ENCODE measurements at regions not wholly inside any gene's neighbourhood (a gene's known extent, or its start where the extent isn't known, plus 50 kb on each side); places are given as distances from the start of the nearest gene placed in this dataset.

DNA sequence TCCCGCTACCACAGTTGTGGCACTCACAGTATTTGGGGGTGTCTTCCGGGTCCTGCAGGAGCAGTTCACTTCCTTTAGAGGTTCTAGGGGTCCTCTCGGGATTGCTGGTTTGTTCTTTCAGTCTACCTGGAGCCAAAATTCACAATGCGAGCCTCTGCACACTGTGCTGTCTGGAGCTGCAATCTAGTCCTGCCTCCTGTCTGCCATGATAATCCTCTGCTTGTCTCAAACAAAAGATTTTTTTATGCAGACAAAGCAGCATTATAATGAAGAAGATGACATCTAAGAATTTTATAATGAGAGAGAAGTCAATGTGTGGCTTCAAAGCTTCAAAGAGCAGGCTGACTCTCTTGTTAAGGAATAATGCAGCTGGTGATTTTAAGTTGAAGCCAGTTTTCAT is 975.1 kb upstream of the GYPC start:
- H3K9me3 Mint-ChIP-seq = peaks cover 19% of the 10 kb centered on the region
- ATAC-seq (replicated peaks; ENCODE audit: extremely low read depth, poor library complexity, severe bottlenecking) (no peak), DNase-seq (ENCODE audit: low spot score in 2 of 2) (no peak)
- H3K4me1 Mint-ChIP-seq = no peaks in the 10 kb centered on the region
- H3K4me3 Mint-ChIP-seq = no peak overlapping the region
- H3K36me3 Mint-ChIP-seq (ENCODE audit: insufficient read depth) = no peaks in the 10 kb centered on the region
- H3K27me3 Mint-ChIP-seq = no peaks in the 10 kb centered on the region
- no peak overlapping the region for H3K27ac Mint-ChIP-seq (ENCODE audit: low read depth)

DNA sequence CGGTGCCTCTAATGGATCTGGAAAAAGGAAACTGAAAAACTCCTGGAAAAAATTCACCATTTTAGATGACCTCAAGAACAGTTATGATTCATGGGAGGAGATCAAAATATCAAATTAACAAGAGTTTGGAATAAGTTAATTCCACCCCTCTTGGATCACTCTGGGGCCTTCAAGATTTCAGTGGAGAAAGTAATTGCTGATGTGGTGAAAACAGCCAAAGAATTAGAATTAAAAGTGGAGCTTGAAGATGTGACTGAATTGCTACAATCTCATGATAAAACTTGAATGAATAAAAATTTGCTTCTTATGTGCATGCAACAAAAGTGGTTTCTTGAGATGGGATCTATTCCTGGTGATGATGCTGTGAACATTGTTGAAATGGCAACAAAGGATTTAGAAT is 974.4 kb upstream of the GYPC start:
- ATAC-seq (replicated peaks; ENCODE audit: extremely low read depth, poor library complexity, severe bottlenecking) (no peak), DNase-seq (ENCODE audit: low spot score in 2 of 2) (no peak)
- Mint-ChIP-seq H3K4me3 (no peak overlapping the region), H3K4me1 (no peaks in the 10 kb centered on the region), H3K27me3 (no peaks in the 10 kb centered on the region), H3K9me3 (peaks cover 19% of the 10 kb centered on the region), H3K27ac (ENCODE audit: low read depth) (no peak overlapping the region), H3K36me3 (ENCODE audit: insufficient read depth) (no peaks in the 10 kb centered on the region)

DNA sequence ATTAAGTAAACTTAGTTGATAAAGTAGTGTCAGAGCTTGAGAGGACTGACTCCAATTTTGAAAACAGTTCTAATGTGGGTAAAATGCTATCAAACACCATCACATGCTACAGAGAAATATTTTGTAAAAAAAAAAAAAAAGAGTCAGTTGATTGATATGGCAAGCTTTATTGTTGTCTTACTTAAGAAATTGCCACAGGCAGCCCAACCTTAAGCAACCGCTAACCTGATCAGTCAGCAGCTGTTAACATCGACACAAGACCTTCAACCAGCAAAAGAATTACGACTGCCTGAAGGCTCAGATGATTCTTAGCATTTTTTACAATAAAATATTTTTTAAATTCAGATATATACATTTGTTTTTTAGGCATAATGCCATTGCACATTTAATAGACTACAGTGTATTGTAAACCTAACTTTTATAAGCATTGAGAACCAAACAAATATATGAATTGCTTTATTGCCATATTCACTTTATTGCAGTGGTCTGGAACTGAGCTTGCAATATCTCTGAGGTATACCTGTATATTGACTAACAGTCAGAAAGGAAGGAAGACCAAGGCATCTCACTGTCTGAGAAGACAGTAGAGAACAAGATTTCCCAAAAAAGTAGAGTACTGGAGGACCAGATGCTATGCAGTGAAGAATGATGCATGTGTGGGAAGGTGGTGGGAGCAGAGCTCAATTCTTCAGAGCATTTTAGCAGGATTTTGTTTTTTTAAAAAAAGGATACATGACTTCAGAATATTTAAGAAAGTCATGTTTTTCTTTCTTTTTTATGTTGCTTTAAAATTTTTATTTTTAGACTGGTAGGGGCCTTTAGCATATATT is 973.8 kb upstream of the GYPC start:
- peaks cover 16% of the 10 kb centered on the region for H3K9me3 Mint-ChIP-seq
- DNase-seq (ENCODE audit: low spot score in 2 of 2) (no peak), ATAC-seq (replicated peaks; ENCODE audit: extremely low read depth, poor library complexity, severe bottlenecking) (no peak)
- H3K36me3 Mint-ChIP-seq (ENCODE audit: insufficient read depth) = no peaks in the 10 kb centered on the region
- no peak overlapping the region for H3K4me3 Mint-ChIP-seq
- H3K27me3 Mint-ChIP-seq = no peaks in the 10 kb centered on the region
- no peaks in the 10 kb centered on the region for H3K4me1 Mint-ChIP-seq
- no peak overlapping the region for H3K27ac Mint-ChIP-seq (ENCODE audit: low read depth)

DNA sequence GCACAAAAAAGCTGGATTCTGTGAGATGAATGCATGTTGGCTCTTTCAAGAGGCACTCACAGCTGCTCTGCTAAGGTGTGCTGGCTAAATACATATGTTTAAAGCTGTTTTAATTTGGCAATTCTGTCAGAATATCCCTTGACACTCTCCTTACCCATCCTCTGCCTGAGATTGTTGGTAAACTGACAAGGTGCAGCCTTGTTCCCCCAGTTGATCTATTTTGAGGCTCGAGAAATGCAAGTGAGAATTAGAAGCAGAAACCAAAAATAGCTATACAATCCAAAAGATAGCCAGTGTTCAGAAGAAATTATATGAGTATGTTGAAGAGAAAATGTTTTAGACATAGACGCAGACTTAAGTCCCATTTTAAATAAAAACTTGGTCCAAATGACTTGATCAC is 971.7 kb upstream of the GYPC start:
- ATAC-seq (replicated peaks; ENCODE audit: extremely low read depth, poor library complexity, severe bottlenecking) (no peak), DNase-seq (ENCODE audit: low spot score in 2 of 2) (no peak)
- Mint-ChIP-seq H3K36me3 (ENCODE audit: insufficient read depth) (no peaks in the 10 kb centered on the region), H3K27ac (ENCODE audit: low read depth) (no peak overlapping the region), H3K4me3 (no peak overlapping the region), H3K27me3 (no peaks in the 10 kb centered on the region), H3K9me3 (peaks cover 11% of the 10 kb centered on the region), H3K4me1 (no peaks in the 10 kb centered on the region)

DNA sequence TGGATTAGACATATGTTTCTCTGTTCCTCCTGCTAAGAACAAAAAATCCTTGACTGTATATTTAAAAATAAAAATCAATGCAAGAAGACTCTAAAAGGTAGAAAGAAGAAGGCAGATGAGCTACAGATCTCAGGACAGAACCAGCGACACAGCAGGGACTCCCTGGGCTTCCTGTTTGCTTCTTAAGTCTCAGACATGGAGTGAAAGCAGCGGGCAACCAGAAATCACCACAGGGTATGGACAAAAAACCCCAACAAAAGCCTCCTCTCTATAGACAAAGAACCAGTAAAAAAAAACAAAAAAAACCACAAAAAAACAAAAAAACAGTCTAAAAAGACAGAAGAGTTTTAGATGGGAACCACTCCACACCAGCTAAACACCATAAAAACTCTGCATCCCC is 971.0 kb upstream of the GYPC start:
- no peak for DNase-seq (ENCODE audit: low spot score in 2 of 2)
- no peak overlapping the region for H3K4me3 Mint-ChIP-seq
- no peaks in the 10 kb centered on the region for H3K4me1 Mint-ChIP-seq
- H3K27ac Mint-ChIP-seq (ENCODE audit: low read depth) = no peak overlapping the region
- no peak for ATAC-seq (replicated peaks; ENCODE audit: extremely low read depth, poor library complexity, severe bottlenecking)
- no peaks in the 10 kb centered on the region for H3K27me3 Mint-ChIP-seq
- H3K9me3 Mint-ChIP-seq = peaks cover 11% of the 10 kb centered on the region
- no peaks in the 10 kb centered on the region for H3K36me3 Mint-ChIP-seq (ENCODE audit: insufficient read depth)

DNA sequence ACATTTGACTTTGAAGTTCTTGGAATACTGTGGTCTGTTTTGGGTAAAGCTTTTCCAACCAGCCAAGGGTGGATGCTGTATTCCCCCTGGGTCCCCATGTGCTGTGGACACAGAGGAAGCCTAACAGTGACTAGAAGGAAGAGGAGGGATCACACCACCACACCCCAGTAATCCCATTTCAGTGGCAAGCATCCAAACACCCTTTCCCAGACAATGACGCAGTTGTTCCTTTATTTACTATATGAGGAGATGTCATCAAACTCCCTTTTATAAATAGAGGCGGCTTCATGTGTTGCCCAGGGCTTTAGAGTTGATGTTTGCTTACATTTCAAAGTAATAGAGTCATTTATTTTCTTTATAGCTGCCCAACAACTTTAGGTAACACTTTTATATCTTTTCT is 959.4 kb upstream of the GYPC start:
- H3K36me3 Mint-ChIP-seq (ENCODE audit: insufficient read depth) = no peaks in the 10 kb centered on the region
- H3K27me3 Mint-ChIP-seq = no peaks in the 10 kb centered on the region
- DNase-seq (ENCODE audit: low spot score in 2 of 2) (no peak), ATAC-seq (replicated peaks; ENCODE audit: extremely low read depth, poor library complexity, severe bottlenecking) (no peak)
- no peaks in the 10 kb centered on the region for H3K4me1 Mint-ChIP-seq
- no peak overlapping the region for H3K4me3 Mint-ChIP-seq
- peaks cover 13% of the 10 kb centered on the region for H3K9me3 Mint-ChIP-seq
- H3K27ac Mint-ChIP-seq (ENCODE audit: low read depth) = no peak overlapping the region

DNA sequence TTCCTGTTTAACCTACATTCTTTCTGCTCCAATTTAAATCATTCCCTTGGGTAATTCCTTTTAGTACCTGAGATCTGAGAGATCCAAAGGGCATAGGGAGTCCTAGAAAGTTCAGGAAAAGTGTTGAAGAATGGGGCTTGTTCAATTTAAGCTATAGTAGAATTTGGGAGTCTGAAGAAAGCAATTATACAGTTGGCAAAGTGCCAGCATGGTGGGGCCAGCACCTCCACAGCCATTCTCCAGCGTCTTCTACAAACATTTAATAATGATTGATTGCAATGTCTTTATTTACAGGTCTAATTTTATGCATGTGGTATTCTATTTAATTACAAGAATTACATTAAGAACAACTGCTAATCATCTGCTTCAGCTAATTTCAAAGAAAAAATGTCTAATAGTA is 957.7 kb upstream of the GYPC start:
- no peak overlapping the region for H3K27ac Mint-ChIP-seq (ENCODE audit: low read depth)
- no peak overlapping the region for H3K4me3 Mint-ChIP-seq
- no peaks in the 10 kb centered on the region for H3K36me3 Mint-ChIP-seq (ENCODE audit: insufficient read depth)
- DNase-seq (ENCODE audit: low spot score in 2 of 2) = no peak
- ATAC-seq (replicated peaks; ENCODE audit: extremely low read depth, poor library complexity, severe bottlenecking) = no peak
- no peaks in the 10 kb centered on the region for H3K27me3 Mint-ChIP-seq
- H3K4me1 Mint-ChIP-seq = no peaks in the 10 kb centered on the region
- H3K9me3 Mint-ChIP-seq = peaks cover 13% of the 10 kb centered on the region

DNA sequence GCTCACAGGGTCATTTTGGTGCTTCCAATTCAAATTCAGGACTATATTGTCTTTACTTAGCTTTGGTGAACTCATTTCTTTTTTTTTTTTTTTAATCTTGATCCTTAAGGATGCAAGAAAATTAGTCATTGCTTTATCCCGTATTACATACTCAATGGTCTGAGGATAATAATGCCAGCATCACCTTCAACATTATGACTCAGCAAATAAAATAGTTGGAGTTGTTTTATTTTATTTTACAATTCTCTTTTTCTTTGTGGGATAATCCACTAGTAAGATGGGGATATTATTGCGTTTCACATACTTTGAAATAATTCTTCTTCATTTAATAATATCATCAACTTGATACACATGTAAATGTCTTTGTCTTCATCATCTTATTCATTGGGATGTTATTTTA is 954.9 kb upstream of the GYPC start:
- H3K27ac Mint-ChIP-seq (ENCODE audit: low read depth) = no peak overlapping the region
- DNase-seq (ENCODE audit: low spot score in 2 of 2) = no peak

DNA sequence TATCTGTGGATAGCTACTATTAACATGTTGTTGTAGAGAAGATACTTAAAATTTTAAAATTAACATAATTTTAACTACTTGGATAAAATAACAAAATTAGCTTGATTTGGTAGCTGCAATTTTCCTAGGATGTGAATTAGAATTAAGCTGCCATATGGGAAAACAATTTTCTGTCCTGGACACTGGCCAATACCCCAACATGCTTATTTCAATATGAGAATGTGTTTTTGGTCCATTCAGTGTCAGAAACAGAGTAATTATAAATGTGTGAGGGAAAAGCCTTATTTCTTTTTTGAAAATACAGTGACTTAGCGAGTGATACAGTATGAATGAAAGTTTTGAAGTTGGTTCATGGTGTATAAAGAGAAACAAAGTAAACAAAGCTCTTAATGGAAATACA is 948.3 kb upstream of the GYPC start:
- Mint-ChIP-seq H3K4me1 (no peaks in the 10 kb centered on the region), H3K27ac (ENCODE audit: low read depth) (no peak overlapping the region), H3K36me3 (ENCODE audit: insufficient read depth) (no peaks in the 10 kb centered on the region), H3K27me3 (no peaks in the 10 kb centered on the region), H3K9me3 (peaks cover 25% of the 10 kb centered on the region), H3K4me3 (no peak overlapping the region)
- no peak for DNase-seq (ENCODE audit: low spot score in 2 of 2)
- ATAC-seq (replicated peaks; ENCODE audit: extremely low read depth, poor library complexity, severe bottlenecking) = no peak

More for the DNA sequence above, 954.9 kb upstream of the GYPC start:
- Mint-ChIP-seq H3K27me3 (no peaks in the 10 kb centered on the region), H3K4me1 (no peaks in the 10 kb centered on the region), H3K4me3 (no peak overlapping the region), H3K9me3 (peaks cover 17% of the 10 kb centered on the region), H3K36me3 (ENCODE audit: insufficient read depth) (no peaks in the 10 kb centered on the region)
- ATAC-seq (replicated peaks; ENCODE audit: extremely low read depth, poor library complexity, severe bottlenecking) = no peak

DNA sequence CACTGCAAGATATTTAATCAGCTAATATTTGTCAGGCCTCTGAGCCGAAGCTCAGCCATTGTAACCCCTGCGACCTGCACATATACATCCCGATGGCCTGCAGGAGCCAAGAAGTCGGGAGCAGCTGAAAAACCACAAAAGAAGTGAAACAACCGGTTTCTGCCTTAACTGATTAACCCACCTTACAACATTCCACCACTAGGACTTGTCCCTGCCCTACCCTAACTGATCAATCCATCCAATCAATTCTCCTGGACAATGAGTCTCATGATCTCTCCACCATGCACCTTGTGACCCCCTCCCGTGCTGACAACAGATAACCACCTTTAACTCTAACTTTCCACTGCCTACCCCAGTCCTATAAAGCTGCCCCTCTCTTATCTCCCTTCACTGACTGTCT is 945.4 kb upstream of the GYPC start:
- DNase-seq (ENCODE audit: low spot score in 2 of 2) (no peak), ATAC-seq (replicated peaks; ENCODE audit: extremely low read depth, poor library complexity, severe bottlenecking) (no peak)
- Mint-ChIP-seq H3K27me3 (no peaks in the 10 kb centered on the region), H3K4me3 (no peak overlapping the region), H3K4me1 (no peaks in the 10 kb centered on the region), H3K9me3 (peaks cover 29% of the 10 kb centered on the region), H3K36me3 (ENCODE audit: insufficient read depth) (no peaks in the 10 kb centered on the region), H3K27ac (ENCODE audit: low read depth) (no peak overlapping the region)

DNA sequence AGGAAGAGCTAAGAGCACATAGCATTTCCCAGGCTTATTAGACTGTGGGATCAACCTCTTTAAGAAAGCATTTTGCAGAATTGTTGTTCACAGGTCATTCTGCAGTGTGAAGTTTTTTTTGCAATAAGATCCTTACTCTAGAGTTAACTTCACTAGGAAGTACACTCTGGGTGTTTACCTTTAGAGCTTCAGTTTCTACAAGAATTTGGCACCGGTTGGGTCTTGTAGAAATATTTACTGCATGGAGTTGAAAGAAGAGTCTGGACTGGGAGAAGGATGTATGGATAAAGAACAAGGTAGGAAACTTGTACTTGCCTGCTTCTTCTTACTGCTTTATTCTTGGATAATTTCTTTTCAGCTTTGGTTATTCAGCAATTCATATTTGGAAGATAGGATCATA is 944.9 kb upstream of the GYPC start:
- no peak for ATAC-seq (replicated peaks; ENCODE audit: extremely low read depth, poor library complexity, severe bottlenecking)

DNA sequence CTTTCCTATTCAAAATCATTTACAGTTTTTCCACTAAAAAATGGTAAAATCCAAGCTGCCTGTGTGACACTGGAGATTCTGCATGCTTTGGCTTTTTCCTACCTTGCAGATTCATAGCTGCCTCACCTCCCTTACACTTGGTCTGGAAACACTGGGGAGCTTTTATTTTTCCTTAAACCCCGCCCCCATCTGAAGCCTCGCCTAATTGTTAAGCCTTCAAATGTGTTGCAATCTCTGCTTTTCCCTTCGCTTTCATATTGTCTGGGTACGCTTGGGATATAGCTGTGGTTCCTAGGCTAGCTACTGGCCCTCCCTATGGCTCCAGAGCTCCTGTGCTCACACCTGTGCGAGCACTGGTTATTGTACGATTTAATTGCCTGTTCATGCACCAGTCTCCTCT is 942.4 kb upstream of the GYPC start:
- Mint-ChIP-seq H3K27ac (ENCODE audit: low read depth) (no peak overlapping the region), H3K36me3 (ENCODE audit: insufficient read depth) (no peaks in the 10 kb centered on the region), H3K4me1 (no peaks in the 10 kb centered on the region), H3K27me3 (no peaks in the 10 kb centered on the region), H3K4me3 (no peak overlapping the region), H3K9me3 (peaks cover 21% of the 10 kb centered on the region)
- ATAC-seq (replicated peaks; ENCODE audit: extremely low read depth, poor library complexity, severe bottlenecking) (no peak), DNase-seq (ENCODE audit: low spot score in 2 of 2) (no peak)

More for the DNA sequence above, 944.9 kb upstream of the GYPC start:
- Mint-ChIP-seq H3K36me3 (ENCODE audit: insufficient read depth) (no peaks in the 10 kb centered on the region), H3K4me3 (no peak overlapping the region), H3K27ac (ENCODE audit: low read depth) (no peak overlapping the region), H3K4me1 (no peaks in the 10 kb centered on the region), H3K27me3 (no peaks in the 10 kb centered on the region), H3K9me3 (peaks cover 29% of the 10 kb centered on the region)
- DNase-seq (ENCODE audit: low spot score in 2 of 2) = no peak

DNA sequence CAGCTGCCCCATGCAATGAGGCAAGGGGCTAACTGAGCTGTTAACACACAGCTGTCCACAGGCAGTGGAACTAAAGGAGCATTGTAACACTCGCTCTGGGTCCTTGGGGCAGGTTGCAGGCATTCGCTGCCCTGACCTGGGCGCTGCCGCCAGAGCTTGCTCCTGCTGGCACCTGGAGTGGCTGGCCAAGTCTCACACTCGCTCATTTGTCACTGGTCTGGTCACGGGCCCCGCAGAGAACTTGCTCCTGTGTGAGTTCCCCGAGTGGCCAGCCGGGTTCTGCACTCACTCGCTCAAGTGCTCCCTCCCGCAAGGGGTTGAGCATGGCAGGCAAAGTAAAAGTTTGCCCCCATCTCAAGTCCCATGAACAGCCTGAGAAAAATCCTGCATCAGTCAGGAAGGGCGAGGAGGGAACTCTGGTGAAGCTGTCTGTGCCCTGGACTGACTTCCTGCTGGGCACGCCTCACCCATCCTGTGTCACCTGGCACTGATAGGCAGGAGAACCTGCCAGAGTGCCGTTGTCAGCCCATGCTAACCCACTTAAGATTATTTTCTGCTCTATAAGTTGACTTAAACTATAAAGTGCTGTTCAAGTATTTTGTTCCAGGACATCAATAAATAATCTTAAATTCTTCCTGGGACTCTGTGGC is 934.8 kb upstream of the GYPC start:
- Mint-ChIP-seq H3K27ac (ENCODE audit: low read depth) (no peak overlapping the region), H3K4me1 (no peaks in the 10 kb centered on the region), H3K36me3 (ENCODE audit: insufficient read depth) (peaks cover 1% of the 10 kb centered on the region), H3K9me3 (peaks cover 17% of the 10 kb centered on the region), H3K4me3 (no peak overlapping the region), H3K27me3 (no peaks in the 10 kb centered on the region)
- ATAC-seq (replicated peaks; ENCODE audit: extremely low read depth, poor library complexity, severe bottlenecking) (no peak), DNase-seq (ENCODE audit: low spot score in 2 of 2) (no peak)
